CD4-positive, alpha-beta T cell (primary cell): ENCODE measurements at regions not wholly inside any gene's neighbourhood (a gene's known extent, or its start where the extent isn't known, plus 50 kb on each side); places are given as distances from the start of the nearest gene placed in this dataset.
"Not testable (repeated sequence)": the region's sequence is repeated elsewhere in the genome, so short reads cannot be mapped to it uniquely, and the experiment has no call there.

Experiments
- ATAC-seq: fragments of 200-7000 bp; cut with Tn5 transposase; one replicate; pipeline ENCODE4 v1.10.0; 2022; ENCODE audit warnings: mild to moderate bottlenecking; ENCODE audit not compliant: poor library complexity
- CTCF ChIA-PET: fragments of 350-600 bp; sonication (Branson Sonifier 250); formaldehyde crosslinking; loops from one replicate; lab custom pipeline; 2021; ENCODE audit warnings: antibody characterized with exemption, inconsistent platforms; lab: Charles Lee
- POLR2A ChIA-PET: fragments of 350-600 bp; sonication (Branson Sonifier 250); formaldehyde crosslinking; loops from one replicate; lab custom pipeline; 2021; ENCODE audit warnings: antibody characterized with exemption, inconsistent platforms; lab: Charles Lee
- DNase-seq, 14 experiments: peaks; one replicate each; pipeline ENCODE4 v3.0.0-alpha.2; 2013 to 2020; ENCODE audit warnings: mixed read lengths in 2 of 14
- H3K27ac ChIP-seq, 2 donors: one replicate each; pipeline versions ENCODE4 v1.5.1 to v1.7.0; 2013; ENCODE audit warnings: low read length in 2 of 2, low read depth in 1 of 2, mild to moderate bottlenecking in 1 of 2
- H3K27me3 ChIP-seq, 2 experiments: 1 replicate in 1 of 2; 2 replicates in 1 of 2; pipeline versions ENCODE4 v1.6.1 to v1.7.0; 2013; ENCODE audit warnings: low read length in 2 of 2, control low read depth in 1 of 2, mild to moderate bottlenecking in 1 of 2, moderate library complexity in 1 of 2; ENCODE audit not compliant: insufficient read depth in 2 of 2, control insufficient read depth in 1 of 2
- H3K36me3 ChIP-seq: one replicate; pipeline ENCODE4 v1.6.1; 2013; ENCODE audit warnings: low read length, control low read depth; ENCODE audit not compliant: insufficient read depth
- H3K4me1 ChIP-seq: one replicate; pipeline ENCODE4 v1.6.1; 2013; ENCODE audit warnings: low read length, control low read depth; ENCODE audit not compliant: insufficient read depth
- H3K4me3 ChIP-seq: one replicate; pipeline ENCODE4 v1.5.1; 2013; ENCODE audit warnings: mild to moderate bottlenecking, low read length, moderate library complexity
- H3K9me3 ChIP-seq, 2 experiments: 1 replicate in 1 of 2; 2 replicates in 1 of 2; pipeline versions ENCODE4 v1.6.1 to v1.7.0; 2013; ENCODE audit warnings: low read length in 2 of 2, mild to moderate bottlenecking in 2 of 2, control low read depth in 1 of 2, moderate library complexity in 1 of 2; ENCODE audit not compliant: control insufficient read depth in 1 of 2, insufficient read depth in 1 of 2
- H3K27ac Mint-ChIP-seq: one replicate; pipeline ENCODE4 v1.8.0; 2020; ENCODE audit warnings: mixed read lengths
- H3K27me3 Mint-ChIP-seq: one replicate; pipeline ENCODE4 v1.8.0; 2021; ENCODE audit warnings: mixed read lengths
- H3K36me3 Mint-ChIP-seq: one replicate; pipeline ENCODE4 v1.8.0; 2021; ENCODE audit warnings: low read depth, mixed read lengths
- H3K4me1 Mint-ChIP-seq: one replicate; pipeline ENCODE4 v1.8.0; 2021; ENCODE audit warnings: low read depth, mixed read lengths
- H3K4me3 Mint-ChIP-seq: one replicate; pipeline ENCODE4 v1.8.0; 2020; ENCODE audit warnings: mild to moderate bottlenecking, mixed read lengths
- H3K9me3 Mint-ChIP-seq: one replicate; pipeline ENCODE4 v1.8.0; 2020; ENCODE audit warnings: mixed read lengths
- intact Hi-C, 2 experiments: fragments of 100-400 bp; cut with DNase I in 1 of 2; cut with micrococcal nuclease in 1 of 2; formaldehyde crosslinking; loops; one replicate each; pipeline versions ENCODE4 v1.15.1 to v1.9.0; 2023 to 2025; cut with DNase I, micrococcal nuclease
- TF ChIP-seq, protein P1 (sequence below): fragments of 200-600 bp; IDR thresholded peaks from one replicate; pipeline ENCODE4 v1.8.0; 2022; ENCODE audit warnings: antibody characterized with exemption, mild to moderate bottlenecking

DNA sequence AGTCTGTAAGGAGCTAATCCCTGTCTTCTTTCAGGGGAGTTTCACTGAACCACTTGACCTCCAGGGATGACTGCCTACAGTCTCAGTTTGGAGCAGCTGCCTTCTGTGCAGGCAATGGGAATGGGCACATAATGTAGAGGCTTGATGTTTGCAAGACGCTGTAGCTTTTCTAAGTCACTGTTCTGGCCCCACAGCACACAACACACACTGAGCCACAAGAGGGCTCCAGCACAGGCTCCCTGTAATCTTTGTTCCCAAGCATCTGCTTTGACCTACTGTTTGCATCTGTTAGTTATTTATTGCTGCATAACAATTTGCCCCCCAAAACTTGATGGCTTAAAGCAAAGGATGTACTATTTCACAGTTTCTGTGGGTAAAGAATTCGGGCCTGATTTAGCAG, 419.0 kb upstream of the ASIC2 start:
- no peak for ATAC-seq
- H3K27me3 Mint-ChIP-seq, result peaks cover 41% of the 10 kb centered on the region
- H3K27ac ChIP-seq, result no peak overlapping the region
- intact Hi-C loops, result loop anchor here in 1 of 2 experiments (10.0 kb wide), 1 partner anchor 57 kb away; no protein-coding TSS in a partner anchor
- no peaks in the 10 kb centered on the region for H3K9me3 ChIP-seq
- no peak overlapping the region for H3K4me3 ChIP-seq
- no peaks in the 10 kb centered on the region for H3K36me3 ChIP-seq
- ChIA-PET POLR2A (no interaction called here), CTCF (no interaction called here)
- H3K27me3 ChIP-seq, result no peaks in the 10 kb centered on the region
- TF ChIP-seq, protein P1, sequence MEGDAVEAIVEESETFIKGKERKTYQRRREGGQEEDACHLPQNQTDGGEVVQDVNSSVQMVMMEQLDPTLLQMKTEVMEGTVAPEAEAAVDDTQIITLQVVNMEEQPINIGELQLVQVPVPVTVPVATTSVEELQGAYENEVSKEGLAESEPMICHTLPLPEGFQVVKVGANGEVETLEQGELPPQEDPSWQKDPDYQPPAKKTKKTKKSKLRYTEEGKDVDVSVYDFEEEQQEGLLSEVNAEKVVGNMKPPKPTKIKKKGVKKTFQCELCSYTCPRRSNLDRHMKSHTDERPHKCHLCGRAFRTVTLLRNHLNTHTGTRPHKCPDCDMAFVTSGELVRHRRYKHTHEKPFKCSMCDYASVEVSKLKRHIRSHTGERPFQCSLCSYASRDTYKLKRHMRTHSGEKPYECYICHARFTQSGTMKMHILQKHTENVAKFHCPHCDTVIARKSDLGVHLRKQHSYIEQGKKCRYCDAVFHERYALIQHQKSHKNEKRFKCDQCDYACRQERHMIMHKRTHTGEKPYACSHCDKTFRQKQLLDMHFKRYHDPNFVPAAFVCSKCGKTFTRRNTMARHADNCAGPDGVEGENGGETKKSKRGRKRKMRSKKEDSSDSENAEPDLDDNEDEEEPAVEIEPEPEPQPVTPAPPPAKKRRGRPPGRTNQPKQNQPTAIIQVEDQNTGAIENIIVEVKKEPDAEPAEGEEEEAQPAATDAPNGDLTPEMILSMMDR, result no peak
- no peaks in the 10 kb centered on the region for H3K4me1 Mint-ChIP-seq
- H3K4me1 ChIP-seq, result no peaks in the 10 kb centered on the region
- no peak overlapping the region for H3K4me3 Mint-ChIP-seq
- H3K36me3 Mint-ChIP-seq, result no peaks in the 10 kb centered on the region
- H3K27ac Mint-ChIP-seq, result no peak overlapping the region
- DNase-seq, result no peak
- no peaks in the 10 kb centered on the region for H3K9me3 Mint-ChIP-seq

GRCh38 chr17:33716957-33717356, 423.9 kb upstream of the ASIC2 start:
- Mint-ChIP-seq H3K4me3 (no peak overlapping the region), H3K27me3 (peaks cover 30% of the 10 kb centered on the region), H3K27ac (no peak overlapping the region), H3K36me3 (no peaks in the 10 kb centered on the region), H3K4me1 (no peaks in the 10 kb centered on the region), H3K9me3 (no peaks in the 10 kb centered on the region)
- H3K36me3 ChIP-seq, result no peaks in the 10 kb centered on the region
- H3K27me3 ChIP-seq, result peaks cover 0 to 2% of the 10 kb centered on the region in 2 experiments
- H3K9me3 ChIP-seq, result no peaks in the 10 kb centered on the region
- intact Hi-C loops, result loop anchor here in 1 of 2 experiments (10.0 kb wide), 1 partner anchor 62 kb away; no protein-coding TSS in a partner anchor
- TF ChIP-seq, protein P1, result no peak
- no peak overlapping the region for H3K4me3 ChIP-seq
- ATAC-seq, result no peak
- no peaks in the 10 kb centered on the region for H3K4me1 ChIP-seq
- H3K27ac ChIP-seq, result no peak overlapping the region
- POLR2A ChIA-PET, result no interaction called here
- no peak for DNase-seq
- CTCF ChIA-PET, result no interaction called here

GRCh38 chr17:33723736-33724135, 430.6 kb upstream of the ASIC2 start:
- H3K4me1 Mint-ChIP-seq, CTCF ChIA-PET, H3K36me3 ChIP-seq, H3K36me3 Mint-ChIP-seq, ATAC-seq, H3K4me3 ChIP-seq, DNase-seq, H3K9me3 ChIP-seq, H3K4me3 Mint-ChIP-seq, intact Hi-C loops, H3K27ac Mint-ChIP-seq, H3K27ac ChIP-seq, H3K4me1 ChIP-seq, POLR2A ChIA-PET, H3K27me3 ChIP-seq, H3K9me3 Mint-ChIP-seq: not testable (repeated sequence)
- H3K27me3 Mint-ChIP-seq, result peaks cover 47% of the 10 kb centered on the region

- Histone ChIP-seq H3K27ac (no peak overlapping the region), H3K4me1 (no peaks in the 10 kb centered on the region), H3K36me3 (no peaks in the 10 kb centered on the region), H3K4me3 (no peak overlapping the region), H3K9me3 (peaks cover 0 to 10% of the 10 kb centered on the region in 2 experiments), H3K27me3 (peaks cover 0 to 4% of the 10 kb centered on the region in 2 experiments)
- POLR2A ChIA-PET, result no interaction called here
- H3K27ac Mint-ChIP-seq, result no peak overlapping the region
- no peaks in the 10 kb centered on the region for H3K36me3 Mint-ChIP-seq
- intact Hi-C loops, result no loop called here
- TF ChIP-seq, protein P1, result no peak
- H3K4me1 Mint-ChIP-seq, result no peaks in the 10 kb centered on the region
- DNase-seq (peak in 2 of 14 experiments; percentile 26 to 27), ATAC-seq (no peak)
- H3K4me3 Mint-ChIP-seq, result no peak overlapping the region
- peaks cover 46% of the 10 kb centered on the region for H3K27me3 Mint-ChIP-seq
- CTCF ChIA-PET, result no interaction called here
- H3K9me3 Mint-ChIP-seq, result no peaks in the 10 kb centered on the region
Observed at GRCh38 chr17:33725675-33726271, 432.7 kb upstream of the ASIC2 start.
